HG03354 (cell line): ENCODE measurements at regions not wholly inside any gene's neighbourhood (a gene's known extent, or its start where the extent isn't known, plus 50 kb on each side); places are given as distances from the start of the nearest gene placed in this dataset.
"Not testable (repeated sequence)": the region's sequence is repeated elsewhere in the genome, so short reads cannot be mapped to it uniquely, and the experiment has no call there.

Experiments used
- ATAC-seq: cut with Tn5 transposase; IDR thresholded peaks from one replicate; pipeline ENCODE4 v1.9.1; 2021; ENCODE audit warnings: mild to moderate bottlenecking; ENCODE audit not compliant: unreplicated experiment, poor library complexity, severe bottlenecking

- ATAC-seq: no peak
Measured at GRCh38 chr7:153130052-153130451, 370.5 kb downstream of the ACTR3B start.

- no peak for ATAC-seq
Measured at GRCh38 chr7:153151766-153152165, 392.2 kb downstream of the ACTR3B start.

- no peak for ATAC-seq
Measured at GRCh38 chr7:153152801-153153422, 393.4 kb downstream of the ACTR3B start.

- no peak for ATAC-seq
Measured at GRCh38 chr7:153158149-153158548, 398.6 kb downstream of the ACTR3B start.

- no peak for ATAC-seq
Measured at GRCh38 chr7:153170287-153170686, 410.7 kb downstream of the ACTR3B start.

GRCh38 chr7:153185936-153186335, 426.4 kb downstream of the ACTR3B start:
- ATAC-seq: no peak

- ATAC-seq: no peak
Measured at GRCh38 chr7:153188161-153188560, 428.6 kb downstream of the ACTR3B start.

- no peak for ATAC-seq
Measured at GRCh38 chr7:153188630-153189029, 429.1 kb downstream of the ACTR3B start.

GRCh38 chr7:153190452-153190851, 430.9 kb downstream of the ACTR3B start:
- peak; percentile 72 for ATAC-seq

GRCh38 chr7:153190986-153191385, 431.4 kb downstream of the ACTR3B start:
- no peak for ATAC-seq

GRCh38 chr7:153193144-153193595, 433.6 kb downstream of the ACTR3B start:
- peak; percentile 59 for ATAC-seq

GRCh38 chr7:153217032-153217431, 457.5 kb downstream of the ACTR3B start:
- ATAC-seq: no peak

GRCh38 chr7:153224890-153225289, 465.3 kb downstream of the ACTR3B start:
- no peak for ATAC-seq

- not testable (repeated sequence) for ATAC-seq
Measured at GRCh38 chr7:153245136-153245535, 485.6 kb downstream of the ACTR3B start.

- no peak for ATAC-seq
Measured at GRCh38 chr7:153245809-153246208, 486.3 kb downstream of the ACTR3B start.

GRCh38 chr7:153247926-153248325, 488.4 kb downstream of the ACTR3B start:
- ATAC-seq: no peak

- no peak for ATAC-seq
Measured at GRCh38 chr7:153258686-153259085, 499.1 kb downstream of the ACTR3B start.

- no peak for ATAC-seq
Measured at GRCh38 chr7:153276394-153276793, 516.8 kb downstream of the ACTR3B start.

GRCh38 chr7:153286763-153287162, 527.2 kb downstream of the ACTR3B start:
- ATAC-seq: no peak

GRCh38 chr7:153290066-153290465, 530.5 kb downstream of the ACTR3B start:
- no peak for ATAC-seq

- no peak for ATAC-seq
Measured at GRCh38 chr7:153297141-153297540, 537.6 kb downstream of the ACTR3B start.

- no peak for ATAC-seq
Measured at GRCh38 chr7:153301936-153302335, 542.4 kb downstream of the ACTR3B start.
